Natural killer cell (primary cell): ENCODE measurements at regions not wholly inside any gene's neighbourhood (a gene's known extent, or its start where the extent isn't known, plus 50 kb on each side); places are given as distances from the start of the nearest gene placed in this dataset.

Experiments
- ATAC-seq, 3 donors: fragments of 150-1000 bp in 2 of 3; fragments of 200-7000 bp in 1 of 3; cut with Tn5 transposase; 1 replicate in 1 of 3; 2 replicates in 2 of 3; pipeline ENCODE4 v1.10.0; 2021; ENCODE audit warnings: mild to moderate bottlenecking in 2 of 3, moderate library complexity in 2 of 3
- DNase-seq, 2 donors: peaks; one replicate each; pipeline versions ENCODE4 v3.0.0 to v3.0.0-alpha.2; 2013 to 2021; ENCODE audit warnings: mixed read lengths in 1 of 2
- H3K27ac ChIP-seq: one replicate; pipeline ENCODE4 v1.5.1; 2013; ENCODE audit warnings: mild to moderate bottlenecking, low read length
- H3K27me3 ChIP-seq: one replicate; pipeline ENCODE4 v1.6.1; 2013; ENCODE audit warnings: low read length; ENCODE audit not compliant: control insufficient read depth, insufficient read depth
- H3K36me3 ChIP-seq: one replicate; pipeline ENCODE4 v1.6.1; 2013; ENCODE audit warnings: low read length; ENCODE audit not compliant: control insufficient read depth, insufficient read depth
- H3K4me1 ChIP-seq: one replicate; pipeline ENCODE4 v1.6.1; 2013; ENCODE audit warnings: low read length; ENCODE audit not compliant: control insufficient read depth, insufficient read depth
- H3K4me3 ChIP-seq: one replicate; pipeline ENCODE4 v1.5.1; 2013; ENCODE audit warnings: low read length
- H3K9me3 ChIP-seq: one replicate; pipeline ENCODE4 v1.6.1; 2013; ENCODE audit warnings: low read length; ENCODE audit not compliant: control insufficient read depth, insufficient read depth
- H3K27ac Mint-ChIP-seq, 2 donors: one replicate each; pipeline ENCODE4 v1.8.0; 2022; ENCODE audit warnings: mild to moderate bottlenecking in 2 of 2, mixed read lengths in 2 of 2, moderate library complexity in 1 of 2
- H3K27me3 Mint-ChIP-seq, 2 donors: one replicate each; pipeline ENCODE4 v1.8.0; 2022; ENCODE audit warnings: low read depth in 2 of 2, mixed read lengths in 2 of 2
- H3K36me3 Mint-ChIP-seq: one replicate; pipeline ENCODE4 v1.8.0; 2022; ENCODE audit warnings: mixed read lengths
- H3K4me1 Mint-ChIP-seq, 2 donors: one replicate each; pipeline ENCODE4 v1.8.0; 2022; ENCODE audit warnings: mixed read lengths in 2 of 2
- H3K4me3 Mint-ChIP-seq: one replicate; pipeline ENCODE4 v1.8.0; 2022; ENCODE audit warnings: mild to moderate bottlenecking, moderate library complexity, mixed read lengths
- H3K9me3 Mint-ChIP-seq, 2 donors: one replicate each; pipeline ENCODE4 v1.8.0; 2022; ENCODE audit warnings: mixed read lengths in 2 of 2
- CTCF ChIP-seq: fragments of 200-600 bp; IDR thresholded peaks from one replicate; pipeline ENCODE4 v1.8.0; 2022; ENCODE audit warnings: antibody characterized with exemption
- WGBS: methylation state at CpG from one replicate; pipeline ENCODE4 v1.1.7; 2013; ENCODE audit warnings: missing lambda C conversion rate; ENCODE audit not compliant: insufficient coverage; 5-methylcytosine and 5-hydroxymethylcytosine counted together
- intact Hi-C: fragments of 100-400 bp; cut with micrococcal nuclease; formaldehyde crosslinking; loops from one replicate; pipeline ENCODE4 v1.14.2; 2022

GRCh38 chr12:69102856-69103255 lies 136.5 kb upstream of the CPSF6 start:
- no peaks in the 10 kb centered on the region for H3K36me3 ChIP-seq
- H3K9me3 ChIP-seq = no peaks in the 10 kb centered on the region
- Mint-ChIP-seq H3K9me3 (no peaks in the 10 kb centered on the region), H3K36me3 (no peaks in the 10 kb centered on the region), H3K4me1 (peaks cover 0 to 5% of the 10 kb centered on the region in 2 donors), H3K4me3 (no peak overlapping the region), H3K27ac (no peak overlapping the region), H3K27me3 (peaks cover 6 to 12% of the 10 kb centered on the region in 2 donors)
- DNase-seq (no peak), ATAC-seq (no peak)
- no peaks in the 10 kb centered on the region for H3K27me3 ChIP-seq
- no peak overlapping the region for H3K4me3 ChIP-seq
- 20% methylated on average over 3 of the region's 3 CpGs for WGBS
- intact Hi-C loops = no loop called here
- no peaks in the 10 kb centered on the region for H3K4me1 ChIP-seq
- TF ChIP-seq CTCF = no peak
- H3K27ac ChIP-seq = no peak overlapping the region

GRCh38 chr12:69105101-69105962 lies 134.0 kb upstream of the CPSF6 start:
- intact Hi-C loops = no loop called here
- no peaks in the 10 kb centered on the region for H3K36me3 Mint-ChIP-seq
- Histone ChIP-seq H3K4me3 (no peak overlapping the region), H3K36me3 (no peaks in the 10 kb centered on the region), H3K27ac (no peak overlapping the region), H3K9me3 (no peaks in the 10 kb centered on the region), H3K4me1 (no peaks in the 10 kb centered on the region), H3K27me3 (no peaks in the 10 kb centered on the region)
- no peak overlapping the region for H3K27ac Mint-ChIP-seq
- TF ChIP-seq CTCF = no peak
- no peaks in the 10 kb centered on the region for H3K9me3 Mint-ChIP-seq
- 98% methylated on average over 3 of the region's 3 CpGs for WGBS
- ATAC-seq (no peak), DNase-seq (no peak)
- H3K27me3 Mint-ChIP-seq = peaks cover 6 to 7% of the 10 kb centered on the region in 2 donors
- no peak overlapping the region for H3K4me3 Mint-ChIP-seq
- H3K4me1 Mint-ChIP-seq = no peaks in the 10 kb centered on the region

GRCh38 chr12:69106482-69107118 lies 132.8 kb upstream of the CPSF6 start:
- no CpG with 5 or more reads among the region's 2 CpGs for WGBS
- no peaks in the 10 kb centered on the region for H3K4me1 ChIP-seq
- no peaks in the 10 kb centered on the region for H3K36me3 ChIP-seq
- no peaks in the 10 kb centered on the region for H3K9me3 ChIP-seq
- H3K27ac ChIP-seq = no peak overlapping the region
- H3K4me3 ChIP-seq = no peak overlapping the region
- Mint-ChIP-seq H3K27me3 (peaks cover 8 to 9% of the 10 kb centered on the region in 2 donors), H3K27ac (no peak overlapping the region), H3K9me3 (no peaks in the 10 kb centered on the region), H3K4me1 (no peaks in the 10 kb centered on the region), H3K4me3 (no peak overlapping the region), H3K36me3 (no peaks in the 10 kb centered on the region)
- no peak for DNase-seq
- ATAC-seq = no peak
- H3K27me3 ChIP-seq = no peaks in the 10 kb centered on the region
- TF ChIP-seq CTCF = no peak
- intact Hi-C loops = no loop called here
